ENCODE measurements at regions not wholly inside any gene's neighbourhood (a gene's known extent, or its start where the extent isn't known, plus 50 kb on each side); places are given as distances from the start of the nearest gene placed in this dataset.

DNA sequence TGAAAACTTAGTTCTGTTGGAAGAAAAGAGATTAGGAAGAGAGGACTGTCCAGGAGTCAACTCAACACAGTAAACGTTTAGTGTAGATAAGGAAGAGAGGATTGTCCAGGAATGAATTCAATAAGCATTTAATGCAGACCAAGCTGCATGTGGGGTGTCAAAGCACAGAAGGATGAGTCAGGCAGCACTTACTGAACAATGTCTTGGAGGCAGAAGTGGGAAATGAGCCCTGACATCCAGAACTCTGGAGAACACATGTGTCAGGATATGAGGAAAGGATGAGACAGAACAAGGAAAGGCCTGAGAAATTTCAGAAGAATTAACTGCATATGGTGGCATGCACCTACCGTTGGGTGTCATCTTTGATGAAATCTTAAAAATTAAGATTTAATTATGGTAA is 429.2 kb upstream of the HTR2A start:
- TF ChIP-seq, protein P1, sequence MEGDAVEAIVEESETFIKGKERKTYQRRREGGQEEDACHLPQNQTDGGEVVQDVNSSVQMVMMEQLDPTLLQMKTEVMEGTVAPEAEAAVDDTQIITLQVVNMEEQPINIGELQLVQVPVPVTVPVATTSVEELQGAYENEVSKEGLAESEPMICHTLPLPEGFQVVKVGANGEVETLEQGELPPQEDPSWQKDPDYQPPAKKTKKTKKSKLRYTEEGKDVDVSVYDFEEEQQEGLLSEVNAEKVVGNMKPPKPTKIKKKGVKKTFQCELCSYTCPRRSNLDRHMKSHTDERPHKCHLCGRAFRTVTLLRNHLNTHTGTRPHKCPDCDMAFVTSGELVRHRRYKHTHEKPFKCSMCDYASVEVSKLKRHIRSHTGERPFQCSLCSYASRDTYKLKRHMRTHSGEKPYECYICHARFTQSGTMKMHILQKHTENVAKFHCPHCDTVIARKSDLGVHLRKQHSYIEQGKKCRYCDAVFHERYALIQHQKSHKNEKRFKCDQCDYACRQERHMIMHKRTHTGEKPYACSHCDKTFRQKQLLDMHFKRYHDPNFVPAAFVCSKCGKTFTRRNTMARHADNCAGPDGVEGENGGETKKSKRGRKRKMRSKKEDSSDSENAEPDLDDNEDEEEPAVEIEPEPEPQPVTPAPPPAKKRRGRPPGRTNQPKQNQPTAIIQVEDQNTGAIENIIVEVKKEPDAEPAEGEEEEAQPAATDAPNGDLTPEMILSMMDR (IDR thresholded peaks at IDR 0.05): no peak
- TF ChIP-seq POLR2AphosphoS5 (IDR thresholded peaks at IDR 0.05): no peak
- no peak for TF ChIP-seq POLR2A (IDR thresholded peaks at IDR 0.05; ENCODE audit: low read depth)
- no peak for TF ChIP-seq EP300 (IDR thresholded peaks at IDR 0.05)

All from esophagus muscularis mucosa (tissue), 4 donors.